Stimulated activated naive CD4-positive, alpha-beta T cell treated with Interleukin-2 at 50 U/mL for 16 hours (primary cell): ENCODE measurements at regions not wholly inside any gene's neighbourhood (a gene's known extent, or its start where the extent isn't known, plus 50 kb on each side); places are given as distances from the start of the nearest gene placed in this dataset.

Experiments
- DNase-seq: peaks from one replicate; lab custom pipeline; 2025; lab: John Stamatoyannopoulos, UW

- DNase-seq: no peak
Observed at GRCh38 chr15:67000896-67001295, 64.5 kb upstream of the SMAD3 start.

GRCh38 chr15:67002368-67002767 lies 63.0 kb upstream of the SMAD3 start:
- DNase-seq: no peak

- no peak for DNase-seq
Observed at GRCh38 chr15:67003586-67003985, 61.8 kb upstream of the SMAD3 start.

GRCh38 chr15:67004142-67004541 lies 61.3 kb upstream of the SMAD3 start:
- DNase-seq: no peak

- no peak for DNase-seq
Observed at GRCh38 chr15:67005294-67005996, 60.0 kb upstream of the SMAD3 start.

- no peak for DNase-seq
Observed at GRCh38 chr15:67006083-67007065, 59.0 kb upstream of the SMAD3 start.

- DNase-seq: no peak
Observed at GRCh38 chr15:67009576-67010569, 55.5 kb upstream of the SMAD3 start.

- DNase-seq: no peak
Observed at GRCh38 chr15:67010898-67011616, 54.3 kb upstream of the SMAD3 start.

- DNase-seq: no peak
Observed at GRCh38 chr15:67011617-67012005, 53.8 kb upstream of the SMAD3 start.

- DNase-seq: no peak
Observed at GRCh38 chr15:67013696-67014095, 51.7 kb upstream of the SMAD3 start.
